ENCODE measurements at regions not wholly inside any gene's neighbourhood (a gene's known extent, or its start where the extent isn't known, plus 50 kb on each side); places are given as distances from the start of the nearest gene placed in this dataset.

GRCh38 chr7:81349044-81349443 is 420.8 kb downstream of the HGF start:
- Mint-ChIP-seq H3K9me3 (peaks cover 2 to 15% (median 7%) of the 10 kb centered on the region in 8 donors), H3K36me3 (no peaks in the 10 kb centered on the region), H3K4me3 (no peak overlapping the region), H3K27me3 (no peaks in the 10 kb centered on the region), H3K4me1 (no peaks in the 10 kb centered on the region), H3K27ac (no peak overlapping the region)
- no peaks in the 10 kb centered on the region for H3K36me3 ChIP-seq (ENCODE audit: insufficient read depth, low read length)
- H3K27me3 ChIP-seq (ENCODE audit: insufficient read depth, low read length) = no peaks in the 10 kb centered on the region
- DNase-seq = no peak
- no peak overlapping the region for H3K27ac ChIP-seq (ENCODE audit: low read depth, low read length)
- POLR2A ChIA-PET (ENCODE audit: partially characterized antibody) = no interaction called here
- intact Hi-C loops (cut with micrococcal nuclease) = no loop called here
- CTCF ChIA-PET (ENCODE audit: partially characterized antibody) = no interaction called here
- H3K4me1 ChIP-seq (ENCODE audit: insufficient read depth, low read length) = no peaks in the 10 kb centered on the region
- no peaks in the 10 kb centered on the region for H3K9me3 ChIP-seq (ENCODE audit: control insufficient read depth in 1 of 2, low read length in 2 of 2)
- no peak overlapping the region for H3K4me3 ChIP-seq (ENCODE audit: low read length in 2 of 2)

GRCh38 chr7:81339946-81340345 is 421.1 kb upstream of the SEMA3C start:
- DNase-seq = no peak
- intact Hi-C loops (cut with micrococcal nuclease) = no loop called here
- Mint-ChIP-seq H3K27me3 (no peaks in the 10 kb centered on the region), H3K9me3 (peaks cover 0 to 13% (median 9%) of the 10 kb centered on the region in 8 donors), H3K4me3 (no peak overlapping the region), H3K27ac (no peak overlapping the region), H3K4me1 (no peaks in the 10 kb centered on the region), H3K36me3 (peaks cover 0 to 1% of the 10 kb centered on the region in 2 donors)
- ChIA-PET CTCF (ENCODE audit: partially characterized antibody) (no interaction called here), POLR2A (ENCODE audit: partially characterized antibody) (no interaction called here)
- no peak overlapping the region for H3K4me3 ChIP-seq (ENCODE audit: low read length in 2 of 2)
- H3K9me3 ChIP-seq (ENCODE audit: control insufficient read depth in 1 of 2, low read length in 2 of 2) = no peaks in the 10 kb centered on the region
- H3K36me3 ChIP-seq (ENCODE audit: insufficient read depth, low read length) = no peaks in the 10 kb centered on the region
- no peak overlapping the region for H3K27ac ChIP-seq (ENCODE audit: low read depth, low read length)
- H3K27me3 ChIP-seq (ENCODE audit: insufficient read depth, low read length) = no peaks in the 10 kb centered on the region
- H3K4me1 ChIP-seq (ENCODE audit: insufficient read depth, low read length) = no peaks in the 10 kb centered on the region

- no peaks in the 10 kb centered on the region for H3K27me3 ChIP-seq (ENCODE audit: insufficient read depth, low read length)
- Mint-ChIP-seq H3K4me3 (no peak overlapping the region), H3K36me3 (no peaks in the 10 kb centered on the region), H3K27me3 (no peaks in the 10 kb centered on the region), H3K4me1 (no peaks in the 10 kb centered on the region), H3K27ac (no peak overlapping the region), H3K9me3 (peaks cover 0 to 20% (median 4%) of the 10 kb centered on the region in 8 donors)
- peaks cover 0 to 5% of the 10 kb centered on the region in 2 donors for H3K9me3 ChIP-seq (ENCODE audit: control insufficient read depth in 1 of 2, low read length in 2 of 2)
- H3K36me3 ChIP-seq (ENCODE audit: insufficient read depth, low read length) = no peaks in the 10 kb centered on the region
- ChIA-PET CTCF (ENCODE audit: partially characterized antibody) (no interaction called here), POLR2A (ENCODE audit: partially characterized antibody) (no interaction called here)
- DNase-seq = no peak
- H3K27ac ChIP-seq (ENCODE audit: low read depth, low read length) = no peak overlapping the region
- H3K4me3 ChIP-seq (ENCODE audit: low read length in 2 of 2) = no peak overlapping the region
- H3K4me1 ChIP-seq (ENCODE audit: insufficient read depth, low read length) = no peaks in the 10 kb centered on the region
- intact Hi-C loops (cut with micrococcal nuclease) = no loop called here
These were observed 414.7 kb upstream of the SEMA3C start for GRCh38 chr7:81333536-81333935.

- Histone ChIP-seq H3K9me3 (ENCODE audit: control insufficient read depth in 1 of 2, low read length in 2 of 2) (peaks cover 0 to 5% of the 10 kb centered on the region in 2 donors), H3K27ac (ENCODE audit: low read depth, low read length) (no peak overlapping the region), H3K4me1 (ENCODE audit: insufficient read depth, low read length) (no peaks in the 10 kb centered on the region), H3K27me3 (ENCODE audit: insufficient read depth, low read length) (no peaks in the 10 kb centered on the region), H3K36me3 (ENCODE audit: insufficient read depth, low read length) (no peaks in the 10 kb centered on the region), H3K4me3 (ENCODE audit: low read length in 2 of 2) (no peak overlapping the region)
- DNase-seq = no peak
- H3K9me3 Mint-ChIP-seq = peaks cover 0 to 20% (median 4%) of the 10 kb centered on the region in 8 donors
- H3K27ac Mint-ChIP-seq = no peak overlapping the region
- POLR2A ChIA-PET (ENCODE audit: partially characterized antibody) = no interaction called here
- H3K36me3 Mint-ChIP-seq = no peaks in the 10 kb centered on the region
- intact Hi-C loops (cut with micrococcal nuclease) = no loop called here
- no peak overlapping the region for H3K4me3 Mint-ChIP-seq
- CTCF ChIA-PET (ENCODE audit: partially characterized antibody) = no interaction called here
- no peaks in the 10 kb centered on the region for H3K27me3 Mint-ChIP-seq
- H3K4me1 Mint-ChIP-seq = no peaks in the 10 kb centered on the region
These were observed 414.2 kb upstream of the SEMA3C start for GRCh38 chr7:81333004-81333403.

GRCh38 chr7:81331061-81332018 is 412.5 kb upstream of the SEMA3C start:
- no peak for DNase-seq
- H3K27ac ChIP-seq (ENCODE audit: low read depth, low read length) = no peak overlapping the region
- H3K27ac Mint-ChIP-seq = no peak overlapping the region
- peaks cover 0 to 5% of the 10 kb centered on the region in 2 donors for H3K9me3 ChIP-seq (ENCODE audit: control insufficient read depth in 1 of 2, low read length in 2 of 2)
- H3K4me3 ChIP-seq (ENCODE audit: low read length in 2 of 2) = no peak overlapping the region
- no peaks in the 10 kb centered on the region for H3K27me3 Mint-ChIP-seq
- ChIA-PET CTCF (ENCODE audit: partially characterized antibody) (no interaction called here), POLR2A (ENCODE audit: partially characterized antibody) (no interaction called here)
- H3K4me1 ChIP-seq (ENCODE audit: insufficient read depth, low read length) = no peaks in the 10 kb centered on the region
- no peaks in the 10 kb centered on the region for H3K36me3 ChIP-seq (ENCODE audit: insufficient read depth, low read length)
- intact Hi-C loops (cut with micrococcal nuclease) = no loop called here
- no peaks in the 10 kb centered on the region for H3K36me3 Mint-ChIP-seq
- peaks cover 0 to 16% (median 4%) of the 10 kb centered on the region in 8 donors for H3K9me3 Mint-ChIP-seq
- H3K4me1 Mint-ChIP-seq = no peaks in the 10 kb centered on the region
- H3K4me3 Mint-ChIP-seq = no peak overlapping the region
- no peaks in the 10 kb centered on the region for H3K27me3 ChIP-seq (ENCODE audit: insufficient read depth, low read length)

- POLR2A ChIA-PET (ENCODE audit: partially characterized antibody) = no interaction called here
- CTCF ChIA-PET (ENCODE audit: partially characterized antibody) = no interaction called here
These were observed 411.3 kb upstream of the SEMA3C start for GRCh38 chr7:81330108-81330507.

GRCh38 chr7:81327468-81328266 is 408.8 kb upstream of the SEMA3C start:
- Histone ChIP-seq H3K4me3 (ENCODE audit: low read length in 2 of 2) (no peak overlapping the region), H3K36me3 (ENCODE audit: insufficient read depth, low read length) (no peaks in the 10 kb centered on the region), H3K27ac (ENCODE audit: low read depth, low read length) (no peak overlapping the region), H3K9me3 (ENCODE audit: control insufficient read depth in 1 of 2, low read length in 2 of 2) (peaks cover 0 to 5% of the 10 kb centered on the region in 2 donors), H3K27me3 (ENCODE audit: insufficient read depth, low read length) (no peaks in the 10 kb centered on the region), H3K4me1 (ENCODE audit: insufficient read depth, low read length) (no peaks in the 10 kb centered on the region)
- CTCF ChIA-PET (ENCODE audit: partially characterized antibody) = no interaction called here
- H3K9me3 Mint-ChIP-seq = peaks cover 0 to 14% (median 3%) of the 10 kb centered on the region in 8 donors
- no peak for DNase-seq
- H3K27me3 Mint-ChIP-seq = no peaks in the 10 kb centered on the region
- POLR2A ChIA-PET (ENCODE audit: partially characterized antibody) = no interaction called here
- no peak overlapping the region for H3K4me3 Mint-ChIP-seq
- no peak overlapping the region for H3K27ac Mint-ChIP-seq
- H3K36me3 Mint-ChIP-seq = no peaks in the 10 kb centered on the region
- intact Hi-C loops (cut with micrococcal nuclease) = no loop called here
- no peaks in the 10 kb centered on the region for H3K4me1 Mint-ChIP-seq

More at GRCh38 chr7:81330108-81330507, 411.3 kb upstream of the SEMA3C start:
- H3K27ac ChIP-seq (ENCODE audit: low read depth, low read length) = no peak overlapping the region
- no peaks in the 10 kb centered on the region for H3K36me3 ChIP-seq (ENCODE audit: insufficient read depth, low read length)
- peaks cover 0 to 5% of the 10 kb centered on the region in 2 donors for H3K9me3 ChIP-seq (ENCODE audit: control insufficient read depth in 1 of 2, low read length in 2 of 2)
- no peaks in the 10 kb centered on the region for H3K4me1 Mint-ChIP-seq
- no peaks in the 10 kb centered on the region for H3K27me3 ChIP-seq (ENCODE audit: insufficient read depth, low read length)
- intact Hi-C loops (cut with micrococcal nuclease) = no loop called here
- no peaks in the 10 kb centered on the region for H3K27me3 Mint-ChIP-seq
- peaks cover 0 to 15% (median 3%) of the 10 kb centered on the region in 8 donors for H3K9me3 Mint-ChIP-seq
- no peaks in the 10 kb centered on the region for H3K36me3 Mint-ChIP-seq
- no peak overlapping the region for H3K27ac Mint-ChIP-seq
- H3K4me3 ChIP-seq (ENCODE audit: low read length in 2 of 2) = no peak overlapping the region
- no peaks in the 10 kb centered on the region for H3K4me1 ChIP-seq (ENCODE audit: insufficient read depth, low read length)
- no peak overlapping the region for H3K4me3 Mint-ChIP-seq
- no peak for DNase-seq

Data from CD4-positive, alpha-beta memory T cell (primary cell).